Activated T-helper 17 cell treated with anti-CD3 and anti-CD28 coated beads, Interleukin-2, amount 50 U/mL, for 72 hours (primary cell): ENCODE measurements at regions not wholly inside any gene's neighbourhood (a gene's known extent, or its start where the extent isn't known, plus 50 kb on each side); places are given as distances from the start of the nearest gene placed in this dataset.

ENCODE experiments used
- ATAC-seq: fragments of 150-1000 bp; cut with Tn5 transposase; replicated peaks from 2 replicates; pipeline ENCODE4 v1.10.0; 2021; ENCODE audit warnings: mild to moderate bottlenecking, moderate library complexity
- H3K27ac Mint-ChIP-seq: one replicate; pipeline ENCODE4 v1.8.0; 2022; ENCODE audit warnings: mixed read lengths
- H3K27me3 Mint-ChIP-seq: one replicate; pipeline ENCODE4 v1.8.0; 2022; ENCODE audit warnings: mixed read lengths
- H3K36me3 Mint-ChIP-seq: one replicate; pipeline ENCODE4 v1.8.0; 2022; ENCODE audit warnings: low read depth, mild to moderate bottlenecking, mixed read lengths
- H3K4me1 Mint-ChIP-seq: one replicate; pipeline ENCODE4 v1.8.0; 2022; ENCODE audit warnings: mixed read lengths
- H3K4me3 Mint-ChIP-seq: one replicate; pipeline ENCODE4 v1.8.0; 2022; ENCODE audit warnings: mild to moderate bottlenecking, mixed read lengths
- H3K9me3 Mint-ChIP-seq: one replicate; pipeline ENCODE4 v1.8.0; 2022; ENCODE audit warnings: mixed read lengths

GRCh38 chr3:31174079-31174478 lies 279.6 kb upstream of the GADL1 start:
- H3K4me1 Mint-ChIP-seq: peaks cover 27% of the 10 kb centered on the region
- no peak overlapping the region for H3K27ac Mint-ChIP-seq
- H3K9me3 Mint-ChIP-seq: peaks cover 3% of the 10 kb centered on the region
- no peak for ATAC-seq
- no peak overlapping the region for H3K4me3 Mint-ChIP-seq
- no peaks in the 10 kb centered on the region for H3K27me3 Mint-ChIP-seq
- no peaks in the 10 kb centered on the region for H3K36me3 Mint-ChIP-seq

- peaks cover 30% of the 10 kb centered on the region for H3K4me1 Mint-ChIP-seq
- H3K9me3 Mint-ChIP-seq: peaks cover 3% of the 10 kb centered on the region
- ATAC-seq: no peak
- H3K27me3 Mint-ChIP-seq: no peaks in the 10 kb centered on the region
- no peak overlapping the region for H3K4me3 Mint-ChIP-seq
- no peak overlapping the region for H3K27ac Mint-ChIP-seq
- H3K36me3 Mint-ChIP-seq: no peaks in the 10 kb centered on the region
Measured at GRCh38 chr3:31176045-31176444, 281.6 kb upstream of the GADL1 start.

- peak; percentile 40 for ATAC-seq
- H3K9me3 Mint-ChIP-seq: no peaks in the 10 kb centered on the region
- peaks cover 22% of the 10 kb centered on the region for H3K4me1 Mint-ChIP-seq
- no peaks in the 10 kb centered on the region for H3K36me3 Mint-ChIP-seq
- H3K27me3 Mint-ChIP-seq: no peaks in the 10 kb centered on the region
- no peak overlapping the region for H3K4me3 Mint-ChIP-seq
- no peak overlapping the region for H3K27ac Mint-ChIP-seq
Measured at GRCh38 chr3:31178467-31178866, 284.0 kb upstream of the GADL1 start.

- H3K9me3 Mint-ChIP-seq: no peaks in the 10 kb centered on the region
- peaks cover 22% of the 10 kb centered on the region for H3K4me1 Mint-ChIP-seq
- H3K27me3 Mint-ChIP-seq: no peaks in the 10 kb centered on the region
- ATAC-seq: no peak
- H3K4me3 Mint-ChIP-seq: no peak overlapping the region
- H3K36me3 Mint-ChIP-seq: no peaks in the 10 kb centered on the region
- H3K27ac Mint-ChIP-seq: no peak overlapping the region
Measured at GRCh38 chr3:31179768-31180167, 285.3 kb upstream of the GADL1 start.

- no peak overlapping the region for H3K27ac Mint-ChIP-seq
- H3K4me3 Mint-ChIP-seq: no peak overlapping the region
- no peak for ATAC-seq
- H3K9me3 Mint-ChIP-seq: no peaks in the 10 kb centered on the region
- H3K36me3 Mint-ChIP-seq: no peaks in the 10 kb centered on the region
- H3K27me3 Mint-ChIP-seq: no peaks in the 10 kb centered on the region
- peaks cover 22% of the 10 kb centered on the region for H3K4me1 Mint-ChIP-seq
Measured at GRCh38 chr3:31180274-31180673, 285.8 kb upstream of the GADL1 start.

GRCh38 chr3:31181661-31182060 lies 287.2 kb upstream of the GADL1 start:
- H3K9me3 Mint-ChIP-seq: no peaks in the 10 kb centered on the region
- no peak overlapping the region for H3K4me3 Mint-ChIP-seq
- no peak overlapping the region for H3K27ac Mint-ChIP-seq
- peaks cover 22% of the 10 kb centered on the region for H3K4me1 Mint-ChIP-seq
- no peaks in the 10 kb centered on the region for H3K36me3 Mint-ChIP-seq
- H3K27me3 Mint-ChIP-seq: no peaks in the 10 kb centered on the region
- ATAC-seq: no peak

GRCh38 chr3:31182661-31183060 lies 288.2 kb upstream of the GADL1 start:
- H3K4me1 Mint-ChIP-seq: peaks cover 17% of the 10 kb centered on the region
- ATAC-seq: no peak
- H3K27me3 Mint-ChIP-seq: no peaks in the 10 kb centered on the region
- no peak overlapping the region for H3K4me3 Mint-ChIP-seq
- H3K36me3 Mint-ChIP-seq: no peaks in the 10 kb centered on the region
- H3K9me3 Mint-ChIP-seq: no peaks in the 10 kb centered on the region
- H3K27ac Mint-ChIP-seq: no peak overlapping the region

- ATAC-seq: no peak
- H3K4me3 Mint-ChIP-seq: no peak overlapping the region
- H3K27me3 Mint-ChIP-seq: no peaks in the 10 kb centered on the region
- H3K9me3 Mint-ChIP-seq: no peaks in the 10 kb centered on the region
- H3K36me3 Mint-ChIP-seq: no peaks in the 10 kb centered on the region
- no peak overlapping the region for H3K27ac Mint-ChIP-seq
- peaks cover 4% of the 10 kb centered on the region for H3K4me1 Mint-ChIP-seq
Measured at GRCh38 chr3:31184261-31185061, 290.0 kb upstream of the GADL1 start.

- peaks cover 4% of the 10 kb centered on the region for H3K4me1 Mint-ChIP-seq
- no peak overlapping the region for H3K4me3 Mint-ChIP-seq
- no peak for ATAC-seq
- no peaks in the 10 kb centered on the region for H3K27me3 Mint-ChIP-seq
- H3K27ac Mint-ChIP-seq: no peak overlapping the region
- H3K36me3 Mint-ChIP-seq: no peaks in the 10 kb centered on the region
- no peaks in the 10 kb centered on the region for H3K9me3 Mint-ChIP-seq
Measured at GRCh38 chr3:31185062-31185357, 290.5 kb upstream of the GADL1 start.

- Mint-ChIP-seq H3K27me3 (no peaks in the 10 kb centered on the region), H3K4me3 (no peak overlapping the region)
Measured at GRCh38 chr3:31186041-31186440, 291.6 kb upstream of the GADL1 start.

GRCh38 chr3:31187380-31187779 lies 292.9 kb upstream of the GADL1 start:
- Mint-ChIP-seq H3K27ac (no peak overlapping the region), H3K4me3 (no peak overlapping the region), H3K36me3 (no peaks in the 10 kb centered on the region), H3K9me3 (no peaks in the 10 kb centered on the region), H3K27me3 (no peaks in the 10 kb centered on the region), H3K4me1 (peaks cover 4% of the 10 kb centered on the region)
- ATAC-seq: no peak

More at GRCh38 chr3:31186041-31186440, 291.6 kb upstream of the GADL1 start:
- Mint-ChIP-seq H3K9me3 (no peaks in the 10 kb centered on the region), H3K4me1 (no peaks in the 10 kb centered on the region), H3K36me3 (no peaks in the 10 kb centered on the region), H3K27ac (no peak overlapping the region)
- no peak for ATAC-seq

- peaks cover 1% of the 10 kb centered on the region for H3K9me3 Mint-ChIP-seq
- H3K4me3 Mint-ChIP-seq: no peak overlapping the region
- peaks cover 5% of the 10 kb centered on the region for H3K4me1 Mint-ChIP-seq
- no peak for ATAC-seq
- no peaks in the 10 kb centered on the region for H3K36me3 Mint-ChIP-seq
- H3K27me3 Mint-ChIP-seq: no peaks in the 10 kb centered on the region
- no peak overlapping the region for H3K27ac Mint-ChIP-seq
Measured at GRCh38 chr3:31188112-31188511, 293.7 kb upstream of the GADL1 start.

- peaks cover 4% of the 10 kb centered on the region for H3K9me3 Mint-ChIP-seq
- no peaks in the 10 kb centered on the region for H3K36me3 Mint-ChIP-seq
- no peak overlapping the region for H3K27ac Mint-ChIP-seq
- H3K4me3 Mint-ChIP-seq: no peak overlapping the region
- H3K27me3 Mint-ChIP-seq: no peaks in the 10 kb centered on the region
- H3K4me1 Mint-ChIP-seq: peaks cover 10% of the 10 kb centered on the region
- no peak for ATAC-seq
Measured at GRCh38 chr3:31189330-31189729, 294.9 kb upstream of the GADL1 start.

GRCh38 chr3:31189971-31190370 lies 295.5 kb upstream of the GADL1 start:
- no peak overlapping the region for H3K4me3 Mint-ChIP-seq
- ATAC-seq: no peak
- H3K27me3 Mint-ChIP-seq: no peaks in the 10 kb centered on the region

GRCh38 chr3:31191354-31191753 lies 296.9 kb upstream of the GADL1 start:
- no peak overlapping the region for H3K4me3 Mint-ChIP-seq
- H3K27me3 Mint-ChIP-seq: no peaks in the 10 kb centered on the region
- peaks cover 10% of the 10 kb centered on the region for H3K4me1 Mint-ChIP-seq
- ATAC-seq: no peak
- peaks cover 4% of the 10 kb centered on the region for H3K9me3 Mint-ChIP-seq
- no peaks in the 10 kb centered on the region for H3K36me3 Mint-ChIP-seq
- no peak overlapping the region for H3K27ac Mint-ChIP-seq

More at GRCh38 chr3:31189971-31190370, 295.5 kb upstream of the GADL1 start:
- Mint-ChIP-seq H3K9me3 (peaks cover 4% of the 10 kb centered on the region), H3K27ac (no peak overlapping the region), H3K36me3 (no peaks in the 10 kb centered on the region), H3K4me1 (peaks cover 10% of the 10 kb centered on the region)

- Mint-ChIP-seq H3K27me3 (no peaks in the 10 kb centered on the region), H3K4me1 (peaks cover 10% of the 10 kb centered on the region), H3K27ac (peak overlapping the region; percentile 23), H3K9me3 (peaks cover 4% of the 10 kb centered on the region), H3K36me3 (no peaks in the 10 kb centered on the region), H3K4me3 (no peak overlapping the region)
- peak; percentile 73 for ATAC-seq
Measured at GRCh38 chr3:31193429-31193828, 299.0 kb upstream of the GADL1 start.
